Loucy (cell line): ENCODE measurements at regions not wholly inside any gene's neighbourhood (a gene's known extent, or its start where the extent isn't known, plus 50 kb on each side); places are given as distances from the start of the nearest gene placed in this dataset.

Experiments used
- EZH2phosphoT487 ChIP-seq: fragments of 200-600 bp; IDR thresholded peaks from 2 replicates; pipeline ENCODE4 v1.6.1; 2018; ENCODE audit warnings: antibody characterized with exemption, mild to moderate bottlenecking, moderate library complexity, borderline replicate concordance
- TF ChIP-seq, protein P1 (sequence below): fragments of 200-600 bp; sonication (generic); conservative IDR thresholded peaks from 2 replicates; pipeline ENCODE4 v1.5.1; 2014; ENCODE audit warnings: mild to moderate bottlenecking, antibody characterized with exemption, low read length

DNA sequence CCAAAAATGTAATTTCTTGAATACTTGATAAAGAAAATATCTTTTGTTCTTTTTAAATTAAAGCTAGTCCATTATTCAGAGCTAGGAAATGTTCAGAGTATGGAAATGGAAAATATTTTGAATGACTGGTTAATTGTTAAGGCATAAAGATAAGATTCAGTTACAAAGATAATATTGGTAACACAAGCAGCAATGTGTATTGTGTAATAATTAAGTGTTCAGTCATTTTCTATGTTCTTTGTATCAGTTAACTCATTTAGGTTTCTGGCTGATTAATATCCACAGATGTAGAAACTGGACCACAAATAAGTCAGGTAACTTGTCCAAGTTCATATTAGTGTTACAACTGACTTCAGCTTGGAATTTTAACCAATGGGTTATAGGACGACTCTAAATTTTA lies 442.2 kb upstream of the MANEA start:
- TF ChIP-seq, protein P1, sequence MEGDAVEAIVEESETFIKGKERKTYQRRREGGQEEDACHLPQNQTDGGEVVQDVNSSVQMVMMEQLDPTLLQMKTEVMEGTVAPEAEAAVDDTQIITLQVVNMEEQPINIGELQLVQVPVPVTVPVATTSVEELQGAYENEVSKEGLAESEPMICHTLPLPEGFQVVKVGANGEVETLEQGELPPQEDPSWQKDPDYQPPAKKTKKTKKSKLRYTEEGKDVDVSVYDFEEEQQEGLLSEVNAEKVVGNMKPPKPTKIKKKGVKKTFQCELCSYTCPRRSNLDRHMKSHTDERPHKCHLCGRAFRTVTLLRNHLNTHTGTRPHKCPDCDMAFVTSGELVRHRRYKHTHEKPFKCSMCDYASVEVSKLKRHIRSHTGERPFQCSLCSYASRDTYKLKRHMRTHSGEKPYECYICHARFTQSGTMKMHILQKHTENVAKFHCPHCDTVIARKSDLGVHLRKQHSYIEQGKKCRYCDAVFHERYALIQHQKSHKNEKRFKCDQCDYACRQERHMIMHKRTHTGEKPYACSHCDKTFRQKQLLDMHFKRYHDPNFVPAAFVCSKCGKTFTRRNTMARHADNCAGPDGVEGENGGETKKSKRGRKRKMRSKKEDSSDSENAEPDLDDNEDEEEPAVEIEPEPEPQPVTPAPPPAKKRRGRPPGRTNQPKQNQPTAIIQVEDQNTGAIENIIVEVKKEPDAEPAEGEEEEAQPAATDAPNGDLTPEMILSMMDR, result no peak
- TF ChIP-seq EZH2phosphoT487, result no peak
